ENCODE measurements at regions not wholly inside any gene's neighbourhood (a gene's known extent, or its start where the extent isn't known, plus 50 kb on each side); places are given as distances from the start of the nearest gene placed in this dataset.
A peak's percentile ranks its signal among the peaks of the same experiment; 100 is the strongest.
"Not testable (repeated sequence)": the region's sequence is repeated elsewhere in the genome, so short reads cannot be mapped to it uniquely, and the experiment has no call there.

GRCh38 chr7:98735801-98736200 lies 118.7 kb downstream of the NPTX2 start:
- peaks cover under 1% of the 10 kb centered on the region for H3K27me3 Mint-ChIP-seq (ENCODE audit: unreplicated experiment)
- DNase-seq = no peak
- BruUV-seq (replicated peaks) = no TSS peak
- no peaks in the 10 kb centered on the region for H3K9me3 Mint-ChIP-seq (ENCODE audit: low read depth, unreplicated experiment)
- TF ChIP-seq CTCF (IDR thresholded peaks at IDR 0.05; ENCODE audit: unreplicated experiment) = no peak
- no peaks in the 10 kb centered on the region for H3K36me3 Mint-ChIP-seq (ENCODE audit: insufficient read depth, unreplicated experiment)
- no peak overlapping the region for H3K4me3 Mint-ChIP-seq (ENCODE audit: low read depth, unreplicated experiment)
- intact Hi-C loops (cut with micrococcal nuclease; ENCODE audit: unreplicated experiment) = no loop called here
- CTCF ChIA-PET = no interaction called here
- no peaks in the 10 kb centered on the region for H3K4me1 Mint-ChIP-seq (ENCODE audit: low read depth, unreplicated experiment)
- H3K27ac Mint-ChIP-seq (ENCODE audit: unreplicated experiment) = no peak overlapping the region

DNA sequence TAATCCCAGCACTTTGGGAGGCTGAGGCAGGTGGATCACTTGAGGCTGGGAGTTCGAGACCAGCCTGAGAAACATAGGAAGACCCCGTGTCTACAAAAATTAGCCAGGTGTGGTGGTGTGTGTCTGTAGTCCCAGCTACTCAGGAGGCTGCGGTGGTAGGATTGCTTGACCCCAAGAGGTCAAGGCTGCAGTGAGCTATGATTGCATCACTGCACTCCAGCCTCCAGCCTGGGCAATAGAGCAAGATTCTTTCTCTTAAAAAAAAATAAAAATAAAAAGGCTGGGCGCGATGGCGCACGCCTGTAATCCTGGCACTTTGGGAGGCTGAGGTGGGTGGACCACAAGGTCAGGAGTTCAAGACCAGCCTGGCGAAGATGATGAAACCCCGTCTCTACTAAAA lies 119.4 kb downstream of the NPTX2 start:
- intact Hi-C loops (cut with micrococcal nuclease; ENCODE audit: unreplicated experiment); CTCF ChIA-PET; BruUV-seq (replicated peaks); DNase-seq; H3K9me3 Mint-ChIP-seq (ENCODE audit: low read depth, unreplicated experiment); H3K4me1 Mint-ChIP-seq (ENCODE audit: low read depth, unreplicated experiment); H3K27me3 Mint-ChIP-seq (ENCODE audit: unreplicated experiment); H3K36me3 Mint-ChIP-seq (ENCODE audit: insufficient read depth, unreplicated experiment); H3K4me3 Mint-ChIP-seq (ENCODE audit: low read depth, unreplicated experiment); H3K27ac Mint-ChIP-seq (ENCODE audit: unreplicated experiment): not testable (repeated sequence)

- intact Hi-C loops (cut with micrococcal nuclease; ENCODE audit: unreplicated experiment) = no loop called here
- DNase-seq = no peak
- no TSS peak for BruUV-seq (replicated peaks)
- Mint-ChIP-seq H3K27me3 (ENCODE audit: unreplicated experiment) (no peaks in the 10 kb centered on the region), H3K27ac (ENCODE audit: unreplicated experiment) (no peak overlapping the region), H3K4me1 (ENCODE audit: low read depth, unreplicated experiment) (no peaks in the 10 kb centered on the region), H3K36me3 (ENCODE audit: insufficient read depth, unreplicated experiment) (no peaks in the 10 kb centered on the region), H3K9me3 (ENCODE audit: low read depth, unreplicated experiment) (no peaks in the 10 kb centered on the region), H3K4me3 (ENCODE audit: low read depth, unreplicated experiment) (no peak overlapping the region)
- no peak for TF ChIP-seq CTCF (IDR thresholded peaks at IDR 0.05; ENCODE audit: unreplicated experiment)
- CTCF ChIA-PET = no interaction called here
Observed at GRCh38 chr7:98737176-98737575, 120.1 kb downstream of the NPTX2 start.

GRCh38 chr7:98740643-98741042 lies 123.6 kb downstream of the NPTX2 start:
- CTCF ChIA-PET = no interaction called here
- H3K27ac Mint-ChIP-seq (ENCODE audit: unreplicated experiment) = no peak overlapping the region
- H3K9me3 Mint-ChIP-seq (ENCODE audit: low read depth, unreplicated experiment) = no peaks in the 10 kb centered on the region
- no peaks in the 10 kb centered on the region for H3K36me3 Mint-ChIP-seq (ENCODE audit: insufficient read depth, unreplicated experiment)
- BruUV-seq (replicated peaks) = no TSS peak
- no peak for DNase-seq
- no peaks in the 10 kb centered on the region for H3K27me3 Mint-ChIP-seq (ENCODE audit: unreplicated experiment)
- no peaks in the 10 kb centered on the region for H3K4me1 Mint-ChIP-seq (ENCODE audit: low read depth, unreplicated experiment)
- no peak overlapping the region for H3K4me3 Mint-ChIP-seq (ENCODE audit: low read depth, unreplicated experiment)
- no peak for TF ChIP-seq CTCF (IDR thresholded peaks at IDR 0.05; ENCODE audit: unreplicated experiment)
- intact Hi-C loops (cut with micrococcal nuclease; ENCODE audit: unreplicated experiment) = no loop called here

DNA sequence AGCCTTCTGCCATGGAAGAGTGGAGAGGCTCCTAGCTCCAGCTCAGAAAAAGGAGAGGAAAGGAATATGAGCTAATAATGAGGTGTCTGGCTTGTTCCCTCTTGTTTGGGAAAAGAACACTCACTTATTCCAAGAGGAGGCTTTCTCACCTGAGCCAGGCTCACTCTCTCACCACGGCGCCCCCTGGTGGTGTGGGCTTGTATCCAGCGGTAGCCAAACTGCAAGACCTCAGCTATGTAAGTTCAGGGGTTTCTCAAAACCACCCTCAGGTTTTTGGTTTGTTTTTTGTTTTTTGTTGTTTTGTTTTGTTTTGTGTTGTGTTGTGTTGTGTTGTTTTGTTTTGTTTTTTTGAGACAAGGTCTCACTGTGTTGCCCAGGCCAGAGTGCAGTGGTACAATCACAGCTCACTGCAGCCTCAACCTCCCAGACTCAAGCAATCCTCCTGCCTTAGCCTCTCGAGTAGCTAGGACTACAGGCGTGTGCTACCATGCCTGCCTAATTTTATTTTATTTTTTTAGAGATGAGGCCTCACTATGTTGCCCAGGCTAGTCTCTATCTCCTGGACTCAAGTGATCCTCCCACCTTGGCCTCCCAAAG lies 124.0 kb downstream of the TMEM130 start:
- no TSS peak for BruUV-seq (replicated peaks)
- peak; percentile 84 for DNase-seq
- H3K9me3 Mint-ChIP-seq (ENCODE audit: low read depth, unreplicated experiment) = no peaks in the 10 kb centered on the region
- H3K4me3 Mint-ChIP-seq (ENCODE audit: low read depth, unreplicated experiment) = no peak overlapping the region
- H3K27ac Mint-ChIP-seq (ENCODE audit: unreplicated experiment) = no peak overlapping the region
- H3K36me3 Mint-ChIP-seq (ENCODE audit: insufficient read depth, unreplicated experiment) = no peaks in the 10 kb centered on the region
- no peaks in the 10 kb centered on the region for H3K4me1 Mint-ChIP-seq (ENCODE audit: low read depth, unreplicated experiment)
- CTCF ChIA-PET = interaction anchor here (0.9 to 1.5 kb wide), 5 partner anchors 91 to 327 kb away, joined by 4 to 8 read pairs (median 5); no protein-coding TSS in a partner anchor
- peaks cover 16% of the 10 kb centered on the region for H3K27me3 Mint-ChIP-seq (ENCODE audit: unreplicated experiment)
- intact Hi-C loops (cut with micrococcal nuclease; ENCODE audit: unreplicated experiment) = loop anchor here (2.0 kb wide), 1 partner anchor 313 kb away; no protein-coding TSS in a partner anchor
- TF ChIP-seq CTCF (IDR thresholded peaks at IDR 0.05; ENCODE audit: unreplicated experiment) = peak; percentile 75
